ENCODE measurements at regions not wholly inside any gene's neighbourhood (a gene's known extent, or its start where the extent isn't known, plus 50 kb on each side); places are given as distances from the start of the nearest gene placed in this dataset.

DNA sequence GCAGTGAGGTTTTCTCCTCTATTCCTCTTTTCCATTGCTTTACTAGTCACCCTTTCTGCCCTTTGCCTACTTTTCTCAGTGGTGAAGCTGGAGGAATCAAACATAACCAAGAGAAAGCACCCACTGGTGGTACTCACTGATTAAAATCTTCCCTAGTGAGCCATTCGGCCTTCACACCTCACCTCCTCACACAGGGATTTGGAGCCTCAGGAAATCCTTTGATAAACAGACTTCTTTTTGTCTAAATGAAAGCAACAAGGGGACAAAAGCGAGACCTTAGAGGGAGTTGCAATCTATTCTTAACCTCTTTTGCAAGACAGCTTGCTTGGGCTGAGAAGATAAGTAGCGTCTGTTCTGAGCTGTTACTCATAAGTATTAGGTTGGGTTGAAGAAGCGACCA, 572.6 kb downstream of the ZNF674 start:
- no peak for DNase-seq

DNA sequence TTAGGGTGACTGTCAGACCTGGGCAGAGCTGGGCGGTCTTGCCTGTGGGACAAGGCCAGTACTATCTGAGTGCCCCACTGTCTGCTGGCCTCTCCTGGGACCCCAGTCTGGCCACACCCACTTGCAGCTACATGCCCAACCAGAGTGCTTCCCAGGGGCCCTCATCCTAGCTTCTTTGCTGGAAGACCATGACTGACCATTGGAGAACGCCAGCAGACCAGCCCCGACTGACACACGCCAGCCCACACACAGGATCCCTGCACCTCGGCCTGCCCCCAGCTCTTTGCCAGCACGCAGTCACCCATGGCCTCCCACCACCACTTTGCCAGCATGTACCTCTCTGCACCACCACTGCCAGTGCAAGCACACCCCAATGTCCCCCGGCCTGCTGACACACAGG, 585.7 kb downstream of the ZNF674 start:
- no peak for DNase-seq

DNA sequence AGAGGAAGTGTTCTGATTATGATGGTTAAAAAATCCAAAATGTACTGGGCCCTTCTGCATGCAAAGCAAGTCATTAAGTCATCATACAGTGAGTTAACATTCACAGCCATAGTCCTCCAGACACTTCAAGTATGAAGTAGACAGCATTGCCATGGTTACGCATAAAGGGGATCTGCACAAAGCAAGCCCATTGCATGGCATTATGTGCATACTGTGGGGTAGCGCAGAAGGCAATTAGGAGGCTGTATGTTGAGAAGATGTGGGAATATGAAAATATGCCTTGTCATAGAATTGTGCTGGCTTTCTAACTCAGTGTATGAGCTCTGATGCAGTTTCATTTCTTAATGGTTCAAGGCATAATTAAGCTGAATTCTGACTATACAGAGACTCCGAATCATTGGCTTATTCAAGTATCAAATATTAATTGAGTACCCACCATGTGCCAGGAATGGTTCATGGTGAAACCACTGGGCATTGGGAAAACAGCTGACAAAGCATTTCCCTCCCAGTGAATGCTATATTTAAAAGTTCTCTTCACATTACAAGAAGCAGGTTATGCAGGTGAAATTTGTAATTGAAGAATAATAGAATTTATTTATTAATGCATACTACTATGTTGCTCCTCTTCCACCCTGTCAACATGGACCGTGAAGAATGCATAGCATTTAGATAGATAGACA, 588.9 kb downstream of the ZNF674 start:
- no peak for DNase-seq

GRCh38 chrX:45955661-45956060, 589.6 kb downstream of the ZNF674 start:
- no peak for DNase-seq

GRCh38 chrX:45954026-45954425, 591.2 kb downstream of the ZNF674 start:
- no peak for DNase-seq

GRCh38 chrX:45952030-45952429, 593.2 kb downstream of the ZNF674 start:
- DNase-seq = no peak

- no peak for DNase-seq
Observed at GRCh38 chrX:45935408-45935807, 609.8 kb downstream of the ZNF674 start.

GRCh38 chrX:45912316-45912715, 632.9 kb downstream of the ZNF674 start:
- no peak for DNase-seq

- DNase-seq = no peak
Observed at GRCh38 chrX:45907786-45908185, 637.4 kb downstream of the ZNF674 start.

GRCh38 chrX:45903781-45904201, 641.4 kb downstream of the ZNF674 start:
- no peak for DNase-seq

DNA sequence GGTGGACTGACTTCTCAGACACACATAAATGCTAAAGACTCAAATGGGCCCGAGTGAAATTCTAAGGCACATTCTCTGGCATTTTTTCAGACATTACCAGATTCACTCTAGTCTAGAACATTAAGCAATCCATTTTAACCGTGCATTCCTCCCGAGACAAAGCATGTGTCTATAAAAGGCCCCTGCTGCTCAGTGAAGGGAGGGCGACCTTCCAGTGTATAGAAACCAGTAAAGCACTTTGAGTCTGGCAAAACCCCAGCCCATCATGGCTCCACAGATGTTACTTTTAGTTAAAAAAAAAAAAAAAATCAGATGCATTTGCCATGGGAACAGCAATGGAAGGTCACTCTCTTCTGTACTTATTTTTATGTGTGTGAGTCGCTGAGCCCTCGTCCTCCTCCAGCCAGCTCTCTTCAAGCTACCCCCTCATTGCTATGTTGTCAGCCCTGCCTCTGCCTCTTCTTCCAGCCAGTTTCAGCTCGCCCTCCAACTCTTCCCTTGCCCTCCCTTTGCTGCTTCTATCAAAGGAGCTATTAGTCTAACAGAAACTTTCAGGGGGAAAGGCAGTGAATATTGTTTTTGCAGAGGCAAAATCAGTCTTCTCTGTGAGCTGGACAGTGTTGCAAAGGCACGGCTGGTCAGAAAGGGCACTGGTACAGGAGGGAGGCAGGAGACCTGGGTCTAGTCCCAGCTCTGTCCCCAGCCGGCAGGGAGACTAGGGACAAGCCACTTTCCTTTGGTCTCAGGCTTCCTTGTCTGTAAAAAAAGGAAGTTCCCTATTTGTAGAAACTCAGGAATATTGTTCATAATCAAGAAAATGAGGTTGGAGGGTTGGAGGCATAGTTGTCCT, 644.2 kb downstream of the ZNF674 start:
- DNase-seq = no peak

DNA sequence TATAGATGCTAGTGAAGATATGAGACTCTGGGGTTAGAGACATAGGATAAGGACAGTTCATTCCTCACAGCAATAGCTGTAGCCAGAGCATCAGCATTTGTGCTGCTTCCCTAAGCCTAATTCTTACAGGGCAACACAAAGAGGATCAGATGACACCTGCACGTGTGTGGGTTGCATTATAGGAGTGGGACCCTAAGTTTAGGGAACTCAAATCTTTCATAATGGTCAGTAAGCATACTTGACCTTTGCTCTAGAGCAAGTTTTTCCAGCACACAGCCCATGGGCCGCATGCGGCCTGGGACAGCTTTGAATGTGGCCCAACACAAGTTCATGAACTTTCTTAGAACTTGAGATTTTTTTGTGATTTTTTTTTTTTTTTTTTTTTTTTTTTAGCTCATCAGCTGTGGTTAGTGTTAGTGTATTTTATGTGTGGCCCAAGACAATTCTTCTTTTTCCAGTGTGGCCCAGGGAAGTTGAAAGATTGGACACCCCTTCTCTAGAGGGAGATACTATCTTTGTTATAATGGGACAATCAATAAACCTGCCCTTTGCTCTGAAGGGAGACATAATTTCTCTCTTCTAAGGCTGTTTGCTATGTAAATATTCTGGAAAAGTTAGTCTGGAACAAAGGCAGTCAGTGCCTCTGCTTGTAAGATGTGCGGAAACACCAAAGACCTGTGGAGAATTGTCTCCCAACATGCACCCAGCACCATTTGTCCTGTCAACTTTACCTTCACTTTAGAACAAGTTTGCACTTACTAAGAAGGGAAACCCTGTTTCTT, 650.2 kb downstream of the ZNF674 start:
- DNase-seq = no peak

- no peak for DNase-seq
Observed at GRCh38 chrX:45889471-45889870, 655.8 kb downstream of the ZNF674 start.

- DNase-seq = no peak
Observed at GRCh38 chrX:45888518-45888917, 656.7 kb downstream of the ZNF674 start.

GRCh38 chrX:45885931-45886330, 659.3 kb downstream of the ZNF674 start:
- DNase-seq = no peak

DNA sequence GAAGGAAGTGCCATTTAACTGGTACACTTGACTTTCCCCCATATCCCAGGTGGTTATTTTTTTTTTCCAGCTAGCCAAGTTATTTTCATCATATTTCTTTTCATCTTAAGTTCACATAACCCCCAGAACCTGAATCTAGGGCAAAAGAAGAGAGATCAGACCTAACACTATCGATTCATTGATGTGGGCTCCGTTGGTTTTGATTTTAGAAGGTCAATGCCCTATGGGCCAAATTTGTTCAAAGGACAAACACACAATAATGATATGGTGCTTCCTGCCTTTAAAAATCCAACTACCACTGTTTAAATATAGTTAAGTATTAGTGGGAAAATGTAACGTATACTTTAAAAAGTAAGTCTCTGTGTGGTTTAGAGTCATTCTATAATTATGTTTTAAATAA, 665.7 kb downstream of the ZNF674 start:
- DNase-seq = no peak

- no peak for DNase-seq
Observed at GRCh38 chrX:45876206-45876605, 669.0 kb downstream of the ZNF674 start.

- no peak for DNase-seq
Observed at GRCh38 chrX:45873781-45874180, 671.4 kb downstream of the ZNF674 start.

- no peak for DNase-seq
Observed at GRCh38 chrX:45872480-45872879, 671.8 kb upstream of the DIPK2B start.

- DNase-seq = no peak
Observed at GRCh38 chrX:45868425-45868824, 667.7 kb upstream of the DIPK2B start.

DNA sequence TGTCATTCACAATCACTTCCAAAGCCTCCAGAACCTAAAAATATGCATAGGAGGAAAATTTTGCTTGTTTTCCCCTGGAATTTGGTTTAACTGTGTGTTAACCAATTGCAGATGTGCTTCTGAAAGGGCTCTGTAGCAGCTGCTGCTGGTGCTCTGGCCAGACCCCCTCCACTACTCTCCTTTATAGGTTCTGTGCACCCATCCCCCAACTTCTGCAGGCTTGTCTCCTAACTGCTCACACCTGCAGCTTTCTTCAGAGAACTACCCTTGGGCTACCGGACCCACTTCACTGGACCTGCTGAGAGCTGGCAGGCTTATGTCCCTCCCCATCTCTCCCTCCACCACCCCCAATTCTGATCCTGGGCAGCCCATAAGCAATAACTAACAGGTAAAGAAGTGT, 662.1 kb upstream of the DIPK2B start:
- DNase-seq = no peak

DNA sequence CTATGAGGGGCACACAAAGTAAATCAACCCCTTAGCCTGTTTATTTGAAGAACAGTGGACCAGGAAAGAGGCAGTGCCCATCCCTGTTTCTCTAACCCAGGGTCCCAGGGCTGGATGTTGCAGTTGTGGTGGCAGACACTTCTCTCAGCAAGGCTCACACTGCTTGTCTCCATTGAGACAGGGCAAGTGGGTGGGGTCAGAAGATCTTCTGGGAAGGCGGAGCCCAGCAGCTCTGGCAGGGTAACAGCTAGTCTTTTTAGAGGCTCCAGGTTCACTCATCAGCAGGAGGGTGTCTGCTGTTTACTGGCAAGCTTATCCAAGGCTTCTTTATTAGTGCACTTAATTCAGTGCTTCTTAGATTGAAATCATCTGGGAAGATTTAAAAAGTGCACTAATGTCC, 659.8 kb upstream of the DIPK2B start:
- no peak for DNase-seq

- no peak for DNase-seq
Observed at GRCh38 chrX:45859407-45859806, 658.7 kb upstream of the DIPK2B start.

GRCh38 chrX:45852884-45853283, 652.2 kb upstream of the DIPK2B start:
- no peak for DNase-seq
